ENCODE measurements at regions not wholly inside any gene's neighbourhood (a gene's known extent, or its start where the extent isn't known, plus 50 kb on each side); places are given as distances from the start of the nearest gene placed in this dataset.
A peak's percentile ranks its signal among the peaks of the same experiment; 100 is the strongest.

DNA sequence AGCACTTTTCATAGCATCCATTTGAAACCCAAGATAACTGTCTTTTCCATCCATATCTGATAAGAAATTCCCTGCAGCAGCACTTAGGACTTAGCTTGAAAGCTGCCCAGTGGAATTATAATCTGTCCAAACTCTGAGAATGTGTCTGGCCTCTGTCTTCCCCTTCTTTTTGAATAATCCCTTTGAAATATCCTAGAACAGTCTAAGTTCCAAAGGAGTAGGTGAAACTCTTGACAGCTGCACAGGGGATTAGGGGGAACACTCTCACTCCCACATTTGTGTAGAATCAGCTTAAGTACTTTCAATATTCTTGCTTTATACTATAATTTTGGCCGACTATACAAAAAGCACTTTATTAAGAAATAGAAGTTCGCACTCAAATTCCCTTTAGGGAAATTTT lies 157.7 kb downstream of the PAPSS1 start:
- peaks cover 1% of the 10 kb centered on the region for H3K9me3 ChIP-seq (ENCODE audit: control insufficient read depth, insufficient read depth, low read length)
- DNase-seq (ENCODE audit: low read depth in 4 of 6, low spot score in 6 of 6): no peak
- no peaks in the 10 kb centered on the region for H3K27me3 ChIP-seq (ENCODE audit: control insufficient read depth, insufficient read depth, low read length)
- H3K4me3 ChIP-seq (ENCODE audit: low read depth, low read length): no peak overlapping the region
- no peaks in the 10 kb centered on the region for H3K36me3 ChIP-seq (ENCODE audit: control insufficient read depth, insufficient read depth, low read length)
- no peak overlapping the region for H3K27ac ChIP-seq (ENCODE audit: low read depth, low read length)
- H3K4me1 ChIP-seq (ENCODE audit: control insufficient read depth, insufficient read depth, low read length): no peaks in the 10 kb centered on the region
- WGBS (ENCODE audit: insufficient coverage): no CpG with 5 or more reads among the region's 2 CpGs

GRCh38 chr4:107561481-107561880 lies 158.6 kb downstream of the PAPSS1 start:
- no CpG with 5 or more reads among the region's 4 CpGs for WGBS (ENCODE audit: insufficient coverage)
- peaks cover 1% of the 10 kb centered on the region for H3K9me3 ChIP-seq (ENCODE audit: control insufficient read depth, insufficient read depth, low read length)
- no peaks in the 10 kb centered on the region for H3K36me3 ChIP-seq (ENCODE audit: control insufficient read depth, insufficient read depth, low read length)
- H3K4me3 ChIP-seq (ENCODE audit: low read depth, low read length): no peak overlapping the region
- no peaks in the 10 kb centered on the region for H3K27me3 ChIP-seq (ENCODE audit: control insufficient read depth, insufficient read depth, low read length)
- no peak for DNase-seq (ENCODE audit: low read depth in 4 of 6, low spot score in 6 of 6)
- H3K27ac ChIP-seq (ENCODE audit: low read depth, low read length): no peak overlapping the region
- no peaks in the 10 kb centered on the region for H3K4me1 ChIP-seq (ENCODE audit: control insufficient read depth, insufficient read depth, low read length)

DNA sequence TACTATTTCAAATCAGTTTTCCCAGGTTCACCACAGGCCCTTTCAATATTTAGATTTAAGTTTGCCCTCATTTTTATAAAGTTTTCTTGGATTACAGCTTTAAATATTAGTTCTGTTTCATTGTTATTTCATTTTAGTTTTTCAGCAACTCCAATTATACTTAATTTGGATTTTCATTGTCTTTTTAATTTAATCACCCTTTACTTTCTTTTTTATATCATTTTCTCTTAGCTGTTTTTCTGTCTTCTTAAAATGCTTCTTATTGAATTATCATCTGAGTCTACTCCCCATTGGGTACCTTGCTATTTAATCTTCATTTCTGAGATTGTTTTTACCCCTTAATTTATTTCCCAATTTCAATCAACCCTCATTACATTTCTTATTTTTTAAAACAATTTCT lies 160.4 kb downstream of the PAPSS1 start:
- Histone ChIP-seq H3K9me3 (ENCODE audit: control insufficient read depth, insufficient read depth, low read length) (peaks cover 2% of the 10 kb centered on the region), H3K27ac (ENCODE audit: low read depth, low read length) (no peak overlapping the region), H3K27me3 (ENCODE audit: control insufficient read depth, insufficient read depth, low read length) (no peaks in the 10 kb centered on the region), H3K4me3 (ENCODE audit: low read depth, low read length) (no peak overlapping the region), H3K36me3 (ENCODE audit: control insufficient read depth, insufficient read depth, low read length) (no peaks in the 10 kb centered on the region), H3K4me1 (ENCODE audit: control insufficient read depth, insufficient read depth, low read length) (no peaks in the 10 kb centered on the region)
- no peak for DNase-seq (ENCODE audit: low read depth in 4 of 6, low spot score in 6 of 6)

DNA sequence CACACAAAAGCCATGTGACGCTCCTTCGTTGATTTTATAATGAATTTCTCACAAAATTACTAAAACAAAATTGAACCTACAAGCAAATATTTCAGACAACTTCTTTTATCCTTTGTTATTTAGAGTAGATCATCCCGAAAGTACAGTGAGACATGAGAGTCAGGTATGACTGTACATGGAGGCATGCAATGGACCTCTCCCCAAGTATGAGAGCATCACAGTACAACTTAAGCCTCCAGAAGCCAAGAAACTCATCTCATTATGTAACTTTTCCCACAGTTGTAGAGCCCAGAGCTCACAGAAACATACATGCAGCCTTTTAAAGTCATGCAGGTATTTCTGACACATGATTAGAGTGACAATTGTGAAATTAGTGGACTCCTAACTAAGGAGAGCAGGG lies 167.7 kb downstream of the PAPSS1 start:
- Histone ChIP-seq H3K9me3 (ENCODE audit: control insufficient read depth, insufficient read depth, low read length) (peaks cover 1% of the 10 kb centered on the region), H3K36me3 (ENCODE audit: control insufficient read depth, insufficient read depth, low read length) (no peaks in the 10 kb centered on the region), H3K4me3 (ENCODE audit: low read depth, low read length) (no peak overlapping the region), H3K4me1 (ENCODE audit: control insufficient read depth, insufficient read depth, low read length) (no peaks in the 10 kb centered on the region), H3K27me3 (ENCODE audit: control insufficient read depth, insufficient read depth, low read length) (no peaks in the 10 kb centered on the region), H3K27ac (ENCODE audit: low read depth, low read length) (no peak overlapping the region)
- WGBS (ENCODE audit: insufficient coverage): no CpG with 5 or more reads among the region's 3 CpGs
- DNase-seq (ENCODE audit: low read depth in 4 of 6, low spot score in 6 of 6): no peak

DNA sequence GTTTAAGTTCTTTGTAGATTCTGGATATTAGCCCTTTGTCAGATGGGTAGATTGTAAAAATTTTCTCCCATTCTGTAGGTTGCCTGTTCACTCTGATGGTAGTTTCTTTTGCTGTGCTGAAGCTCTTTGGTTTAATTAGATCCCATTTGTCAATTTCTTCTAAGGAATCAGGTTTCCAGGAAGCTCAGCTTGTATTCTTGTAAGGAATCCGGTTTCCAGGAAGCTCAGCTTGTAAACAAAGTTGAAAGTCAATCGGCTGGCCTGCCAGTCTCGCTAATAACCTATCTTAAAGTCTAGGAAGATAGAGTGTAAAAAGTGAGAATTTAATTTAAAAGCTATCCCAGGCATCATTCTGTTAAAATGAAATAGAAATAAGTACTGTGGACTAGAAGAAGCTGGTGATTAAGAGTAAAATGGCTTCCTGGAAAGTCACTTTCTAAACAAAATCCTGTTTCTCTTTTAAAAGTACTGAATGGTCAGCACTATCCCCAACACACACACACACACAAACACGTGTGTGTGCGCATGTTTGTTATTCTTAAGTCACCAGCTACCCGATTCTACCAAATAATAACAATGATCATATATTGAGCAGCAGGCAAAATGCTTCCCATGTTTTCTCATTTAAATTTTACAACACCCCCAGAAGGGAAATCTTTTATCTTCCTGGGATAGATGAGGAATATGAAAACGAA lies 171.7 kb downstream of the PAPSS1 start:
- H3K27ac ChIP-seq (ENCODE audit: low read depth, low read length): no peak overlapping the region
- no peaks in the 10 kb centered on the region for H3K36me3 ChIP-seq (ENCODE audit: control insufficient read depth, insufficient read depth, low read length)
- H3K4me1 ChIP-seq (ENCODE audit: control insufficient read depth, insufficient read depth, low read length): no peaks in the 10 kb centered on the region
- DNase-seq (ENCODE audit: low read depth in 4 of 6, low spot score in 6 of 6): peak in 1 of 6 donors; percentile 13
- H3K4me3 ChIP-seq (ENCODE audit: low read depth, low read length): no peak overlapping the region
- whole genome bisulfite sequencing (ENCODE audit: insufficient coverage): 29% methylated on average over 1 of the region's 7 CpGs
- H3K27me3 ChIP-seq (ENCODE audit: control insufficient read depth, insufficient read depth, low read length): no peaks in the 10 kb centered on the region
- no peaks in the 10 kb centered on the region for H3K9me3 ChIP-seq (ENCODE audit: control insufficient read depth, insufficient read depth, low read length)

- H3K4me1 ChIP-seq (ENCODE audit: control insufficient read depth, insufficient read depth, low read length): no peaks in the 10 kb centered on the region
- no peak overlapping the region for H3K27ac ChIP-seq (ENCODE audit: low read depth, low read length)
- no peaks in the 10 kb centered on the region for H3K27me3 ChIP-seq (ENCODE audit: control insufficient read depth, insufficient read depth, low read length)
- DNase-seq (ENCODE audit: low read depth in 4 of 6, low spot score in 6 of 6): no peak
- no peaks in the 10 kb centered on the region for H3K36me3 ChIP-seq (ENCODE audit: control insufficient read depth, insufficient read depth, low read length)
- 100% methylated on average over 1 of the region's 2 CpGs for WGBS (ENCODE audit: insufficient coverage)
- H3K9me3 ChIP-seq (ENCODE audit: control insufficient read depth, insufficient read depth, low read length): no peaks in the 10 kb centered on the region
- H3K4me3 ChIP-seq (ENCODE audit: low read depth, low read length): no peak overlapping the region
Measured at GRCh38 chr4:107546638-107547037, 173.4 kb downstream of the PAPSS1 start.

DNA sequence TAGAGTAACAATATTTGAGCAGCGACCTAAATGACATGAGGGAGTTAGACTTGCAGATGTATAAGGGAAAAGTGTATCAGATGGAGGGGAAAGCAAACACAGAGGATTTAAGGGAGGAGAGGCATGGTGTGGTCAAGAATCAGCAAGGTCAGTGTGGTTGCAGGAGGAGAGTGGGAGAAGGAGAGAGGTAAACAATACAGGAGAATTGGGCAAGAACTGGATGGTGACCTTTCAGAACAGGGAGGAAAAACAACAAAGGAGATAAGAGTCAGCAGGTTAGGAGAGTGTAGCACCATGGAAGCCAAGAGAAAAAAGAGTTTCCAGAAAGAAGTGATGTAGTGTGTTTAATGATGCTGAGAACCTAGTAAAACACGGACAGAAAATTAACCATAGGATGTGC lies 178.5 kb downstream of the PAPSS1 start:
- no peak for DNase-seq (ENCODE audit: low read depth in 4 of 6, low spot score in 6 of 6)
- no peak overlapping the region for H3K27ac ChIP-seq (ENCODE audit: low read depth, low read length)
- H3K4me1 ChIP-seq (ENCODE audit: control insufficient read depth, insufficient read depth, low read length): no peaks in the 10 kb centered on the region
- H3K9me3 ChIP-seq (ENCODE audit: control insufficient read depth, insufficient read depth, low read length): no peaks in the 10 kb centered on the region
- 78% methylated on average over 2 of the region's 2 CpGs for WGBS (ENCODE audit: insufficient coverage)
- no peaks in the 10 kb centered on the region for H3K27me3 ChIP-seq (ENCODE audit: control insufficient read depth, insufficient read depth, low read length)
- H3K36me3 ChIP-seq (ENCODE audit: control insufficient read depth, insufficient read depth, low read length): no peaks in the 10 kb centered on the region
- H3K4me3 ChIP-seq (ENCODE audit: low read depth, low read length): no peak overlapping the region

GRCh38 chr4:107531927-107532326 lies 188.1 kb downstream of the PAPSS1 start:
- Histone ChIP-seq H3K4me1 (ENCODE audit: control insufficient read depth, insufficient read depth, low read length) (no peaks in the 10 kb centered on the region), H3K27me3 (ENCODE audit: control insufficient read depth, insufficient read depth, low read length) (no peaks in the 10 kb centered on the region), H3K36me3 (ENCODE audit: control insufficient read depth, insufficient read depth, low read length) (no peaks in the 10 kb centered on the region), H3K9me3 (ENCODE audit: control insufficient read depth, insufficient read depth, low read length) (no peaks in the 10 kb centered on the region), H3K27ac (ENCODE audit: low read depth, low read length) (no peak overlapping the region), H3K4me3 (ENCODE audit: low read depth, low read length) (no peak overlapping the region)
- WGBS (ENCODE audit: insufficient coverage): 100% methylated on average over 1 of the region's 1 CpG
- no peak for DNase-seq (ENCODE audit: low read depth in 4 of 6, low spot score in 6 of 6)

DNA sequence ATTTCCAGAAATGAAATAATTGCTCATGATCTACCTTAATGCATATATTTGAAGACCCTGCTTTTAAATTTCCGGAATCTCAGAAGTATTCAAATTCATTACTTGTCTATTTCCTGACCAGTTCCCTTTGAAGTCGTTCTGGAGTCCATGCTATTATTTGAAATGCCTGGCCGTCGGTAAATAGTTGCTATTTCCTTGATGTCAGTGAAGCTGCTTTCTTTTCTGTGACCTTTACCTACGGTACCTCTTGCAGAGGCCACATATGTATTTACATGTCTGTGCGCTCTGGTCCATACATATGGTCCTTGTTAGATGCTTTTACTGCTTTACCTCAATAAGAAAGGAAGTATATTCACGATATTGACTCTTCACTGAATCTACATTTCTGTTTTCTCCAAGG lies 199.7 kb downstream of the PAPSS1 start:
- H3K27ac ChIP-seq (ENCODE audit: low read depth, low read length): no peak overlapping the region
- no peaks in the 10 kb centered on the region for H3K9me3 ChIP-seq (ENCODE audit: control insufficient read depth, insufficient read depth, low read length)
- no peak overlapping the region for H3K4me3 ChIP-seq (ENCODE audit: low read depth, low read length)
- no peaks in the 10 kb centered on the region for H3K36me3 ChIP-seq (ENCODE audit: control insufficient read depth, insufficient read depth, low read length)
- no peaks in the 10 kb centered on the region for H3K4me1 ChIP-seq (ENCODE audit: control insufficient read depth, insufficient read depth, low read length)
- WGBS (ENCODE audit: insufficient coverage): 80% methylated on average over 5 of the region's 7 CpGs
- DNase-seq (ENCODE audit: low read depth in 4 of 6, low spot score in 6 of 6): no peak
- H3K27me3 ChIP-seq (ENCODE audit: control insufficient read depth, insufficient read depth, low read length): no peaks in the 10 kb centered on the region

DNA sequence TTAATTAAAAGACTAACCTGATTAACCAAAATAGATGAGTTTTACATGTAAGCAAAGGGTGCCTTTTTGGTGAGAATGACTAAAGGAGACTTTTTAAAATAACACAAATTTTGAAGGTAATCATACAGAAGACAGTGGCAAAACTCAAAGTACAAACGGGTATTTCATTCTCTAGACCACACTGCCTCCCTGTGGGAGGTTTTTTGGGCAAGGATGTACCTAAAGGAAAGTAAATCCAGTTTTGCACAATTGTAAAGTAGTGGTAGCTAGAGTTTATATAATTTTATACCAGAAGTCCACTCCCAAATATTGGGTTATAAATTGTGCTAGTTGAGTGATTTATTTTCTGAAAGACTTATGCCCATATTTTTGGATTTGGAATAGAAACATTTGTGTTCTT lies 201.0 kb downstream of the PAPSS1 start:
- peak; percentile 17 to 89 (median 43) for DNase-seq (ENCODE audit: low read depth in 4 of 6, low spot score in 6 of 6)
- Histone ChIP-seq H3K9me3 (ENCODE audit: control insufficient read depth, insufficient read depth, low read length) (no peaks in the 10 kb centered on the region), H3K27me3 (ENCODE audit: control insufficient read depth, insufficient read depth, low read length) (no peaks in the 10 kb centered on the region), H3K4me3 (ENCODE audit: low read depth, low read length) (no peak overlapping the region), H3K4me1 (ENCODE audit: control insufficient read depth, insufficient read depth, low read length) (no peaks in the 10 kb centered on the region), H3K36me3 (ENCODE audit: control insufficient read depth, insufficient read depth, low read length) (no peaks in the 10 kb centered on the region), H3K27ac (ENCODE audit: low read depth, low read length) (no peak overlapping the region)
- no CpG with 5 or more reads among the region's 1 CpG for WGBS (ENCODE audit: insufficient coverage)

All from spinal cord (tissue), 9 donors.